ENCODE measurements at regions not wholly inside any gene's neighbourhood (a gene's known extent, or its start where the extent isn't known, plus 50 kb on each side); places are given as distances from the start of the nearest gene placed in this dataset.

GRCh38 chr1:81554108-81554507, 246.6 kb upstream of the ADGRL2 start:
- Histone ChIP-seq H3K36me3 (no peaks in the 10 kb centered on the region), H3K27ac (no peak overlapping the region), H3K4me3 (no peak overlapping the region), H3K27me3 (no peaks in the 10 kb centered on the region), H3K9me3 (no peaks in the 10 kb centered on the region), H3K4me1 (peaks cover 0 to 6% (median 0%) of the 10 kb centered on the region in 4 donors)
- intact Hi-C loops (cut with DNase I): no loop called here
- no peak for TF ChIP-seq EP300 (IDR thresholded peaks at IDR 0.05)
- TF ChIP-seq POLR2A (IDR thresholded peaks at IDR 0.05): no peak
- TF ChIP-seq POLR2AphosphoS5 (IDR thresholded peaks at IDR 0.05): no peak
- no peak for TF ChIP-seq CTCF (IDR thresholded peaks at IDR 0.05)
- WGBS, 2 donors: 59 to 81% methylated on average over 2 of the region's 2 CpGs
- no peak for DNase-seq

- Histone ChIP-seq H3K4me1 (peaks cover 0 to 6% (median 0%) of the 10 kb centered on the region in 4 donors), H3K27me3 (no peaks in the 10 kb centered on the region), H3K27ac (no peak overlapping the region), H3K9me3 (no peaks in the 10 kb centered on the region), H3K4me3 (no peak overlapping the region), H3K36me3 (no peaks in the 10 kb centered on the region)
- DNase-seq: no peak
- intact Hi-C loops (cut with DNase I): no loop called here
- TF ChIP-seq POLR2AphosphoS5 (IDR thresholded peaks at IDR 0.05) (no peak), POLR2A (IDR thresholded peaks at IDR 0.05) (no peak), CTCF (IDR thresholded peaks at IDR 0.05) (no peak), EP300 (IDR thresholded peaks at IDR 0.05) (no peak)
- WGBS, 2 donors: 83 to 92% methylated on average over 1 of the region's 1 CpG
These were observed 247.2 kb upstream of the ADGRL2 start for GRCh38 chr1:81553503-81553902.

DNA sequence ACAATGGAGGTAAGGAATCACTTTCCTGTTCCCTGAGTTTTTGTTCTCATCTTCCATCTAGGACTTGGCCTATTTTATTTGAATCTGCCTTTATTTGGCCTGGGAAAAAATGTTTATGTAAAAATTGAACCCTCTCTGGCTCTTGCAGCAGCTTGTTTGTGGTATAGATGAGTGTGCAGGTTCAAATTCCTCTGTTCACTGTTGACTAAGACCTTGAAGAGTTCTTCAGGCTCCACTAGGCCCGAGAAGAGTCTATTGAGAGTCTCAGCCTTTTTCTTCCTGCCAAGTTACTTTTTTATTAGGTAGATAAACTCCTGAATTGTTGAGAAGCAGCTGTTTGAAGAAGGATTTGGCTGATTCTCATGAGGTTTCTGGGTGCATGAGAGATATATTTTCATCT, 248.8 kb upstream of the ADGRL2 start:
- H3K27me3 ChIP-seq: no peaks in the 10 kb centered on the region
- 37 to 67% methylated on average over 1 of the region's 1 CpG for WGBS, 2 donors

DNA sequence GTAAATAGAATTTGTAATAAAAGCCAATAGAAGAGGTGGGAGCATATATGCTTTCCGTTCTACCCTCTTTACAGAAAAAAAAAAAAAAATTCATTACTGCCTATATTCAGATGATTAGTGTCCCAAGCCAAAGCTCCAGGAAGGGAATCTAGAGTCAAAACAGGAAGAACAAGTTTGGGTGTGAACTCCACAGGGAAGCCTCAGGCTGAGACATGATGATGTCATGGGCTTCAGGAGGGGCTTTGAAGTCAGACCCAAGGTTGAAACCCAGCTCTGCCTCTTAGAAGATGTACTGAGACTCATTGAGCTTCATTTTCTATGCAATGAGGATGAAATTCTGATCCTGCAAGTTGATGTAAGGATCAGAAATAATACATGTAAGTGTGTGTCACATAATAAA, 250.0 kb upstream of the ADGRL2 start:
- Histone ChIP-seq H3K36me3 (no peaks in the 10 kb centered on the region), H3K27ac (no peak overlapping the region), H3K9me3 (no peaks in the 10 kb centered on the region), H3K27me3 (no peaks in the 10 kb centered on the region), H3K4me1 (peaks cover 0 to 6% (median 0%) of the 10 kb centered on the region in 4 donors), H3K4me3 (no peak overlapping the region)
- whole genome bisulfite sequencing, 2 donors: 18 to 77% methylated on average over 1 of the region's 1 CpG
- intact Hi-C loops (cut with DNase I): no loop called here
- TF ChIP-seq POLR2A (IDR thresholded peaks at IDR 0.05): no peak
- no peak for TF ChIP-seq CTCF (IDR thresholded peaks at IDR 0.05)
- TF ChIP-seq EP300 (IDR thresholded peaks at IDR 0.05): no peak
- no peak for TF ChIP-seq POLR2AphosphoS5 (IDR thresholded peaks at IDR 0.05)
- no peak for DNase-seq

More for the DNA sequence above, 248.8 kb upstream of the ADGRL2 start:
- H3K4me3 ChIP-seq: no peak overlapping the region
- no peak for DNase-seq
- H3K4me1 ChIP-seq: peaks cover 0 to 6% (median 0%) of the 10 kb centered on the region in 4 donors
- no peak overlapping the region for H3K27ac ChIP-seq
- TF ChIP-seq POLR2AphosphoS5 (IDR thresholded peaks at IDR 0.05) (no peak), POLR2A (IDR thresholded peaks at IDR 0.05) (no peak), EP300 (IDR thresholded peaks at IDR 0.05) (no peak), CTCF (IDR thresholded peaks at IDR 0.05) (no peak)
- H3K36me3 ChIP-seq: no peaks in the 10 kb centered on the region
- intact Hi-C loops (cut with DNase I): no loop called here
- H3K9me3 ChIP-seq: no peaks in the 10 kb centered on the region

DNA sequence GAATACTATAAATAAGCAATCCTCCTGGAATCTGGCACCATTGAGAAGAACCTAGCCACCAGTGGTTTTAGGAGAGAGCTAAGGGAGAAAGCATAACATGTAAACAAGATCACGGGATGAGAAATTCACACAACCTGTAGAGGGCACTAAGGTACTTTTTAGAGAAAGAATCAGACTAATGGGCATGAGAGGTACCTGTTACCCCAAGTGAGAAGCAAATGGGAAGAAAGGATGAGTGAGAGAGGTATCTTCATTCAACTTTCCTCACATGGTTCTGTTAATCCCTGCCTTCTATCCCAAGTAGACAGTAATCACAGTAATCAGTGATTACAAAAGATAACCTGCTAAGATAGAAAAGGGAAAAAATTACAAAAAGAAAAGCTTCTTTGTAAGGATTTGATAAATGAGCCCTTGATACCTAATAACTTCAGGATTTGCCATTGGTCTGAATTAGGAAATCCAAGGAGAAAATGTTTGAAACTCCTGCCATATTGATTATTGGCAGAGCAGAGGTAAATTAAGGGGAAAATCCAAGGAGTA, 251.1 kb upstream of the ADGRL2 start:
- intact Hi-C loops (cut with DNase I): no loop called here
- no peak for DNase-seq
- TF ChIP-seq CTCF (IDR thresholded peaks at IDR 0.05): peak in 3 of 4 experiments; percentile 18 to 45 (median 26)
- no peak for TF ChIP-seq EP300 (IDR thresholded peaks at IDR 0.05)
- Histone ChIP-seq H3K27ac (no peak overlapping the region), H3K36me3 (no peaks in the 10 kb centered on the region), H3K27me3 (no peaks in the 10 kb centered on the region), H3K4me1 (peaks cover 0 to 6% (median 0%) of the 10 kb centered on the region in 4 donors), H3K9me3 (no peaks in the 10 kb centered on the region), H3K4me3 (no peak overlapping the region)
- 9 to 14% methylated on average over 1 of the region's 1 CpG for WGBS, 2 donors

All from sigmoid colon (tissue), 6 donors.